SKM-1 (cell line): ENCODE measurements at regions not wholly inside any gene's neighbourhood (a gene's known extent, or its start where the extent isn't known, plus 50 kb on each side); places are given as distances from the start of the nearest gene placed in this dataset.
"Not testable (repeated sequence)": the region's sequence is repeated elsewhere in the genome, so short reads cannot be mapped to it uniquely, and the experiment has no call there.

ENCODE experiments used
- DNase-seq: peaks from one replicate; lab custom pipeline; 2025; ENCODE audit not compliant: unreplicated experiment; lab: John Stamatoyannopoulos, UW

DNA sequence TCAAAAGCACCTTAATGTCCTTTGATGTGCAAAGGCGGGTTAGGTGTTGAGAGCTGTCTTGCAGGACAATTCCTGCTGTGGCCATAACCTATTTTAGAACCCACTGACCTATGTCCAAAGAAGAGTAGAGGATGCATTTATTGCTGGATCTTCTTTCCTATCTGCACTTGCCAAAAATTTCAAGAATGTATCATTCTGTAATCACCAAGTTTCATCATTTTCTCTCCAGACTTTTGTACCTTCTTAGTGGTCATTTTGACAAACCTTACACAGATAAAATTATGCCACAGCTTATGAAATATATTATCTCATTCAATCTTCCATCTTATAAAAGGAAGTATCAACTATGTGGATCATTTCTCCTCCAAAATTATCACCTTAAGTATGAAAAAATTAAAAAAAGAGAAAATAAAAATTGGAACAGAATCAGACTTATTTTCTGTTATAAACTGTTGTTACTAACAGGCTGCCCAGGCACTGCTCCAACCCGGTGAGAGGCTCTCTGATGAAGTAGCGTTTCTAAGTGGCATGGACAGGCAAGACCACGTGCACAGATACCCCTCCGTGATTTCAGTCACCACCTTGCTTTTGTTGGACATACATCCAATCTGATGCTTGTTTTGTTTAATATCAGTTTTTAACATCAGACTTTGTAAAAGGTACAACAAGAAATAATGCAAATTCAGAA is 559.9 kb upstream of the ID2 start:
- DNase-seq = no peak

DNA sequence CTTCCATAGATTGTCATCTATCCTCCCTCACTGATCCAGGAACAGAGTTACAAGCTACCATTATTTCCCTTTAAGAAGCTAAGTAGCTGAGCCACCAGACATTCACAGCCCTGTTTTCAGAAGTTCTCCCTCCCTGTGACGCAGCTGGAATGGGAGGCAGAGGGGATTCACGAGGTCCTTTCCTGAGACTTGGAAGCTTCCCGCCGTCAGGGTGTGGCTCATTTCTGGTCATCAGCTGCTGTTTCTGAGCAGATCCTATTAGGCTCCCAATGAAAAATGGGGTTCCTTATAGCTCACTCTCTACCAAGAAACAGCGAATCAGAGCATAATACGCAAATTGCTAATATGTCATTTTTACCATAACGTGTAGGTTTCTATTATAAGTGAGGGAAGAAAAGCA is 559.3 kb upstream of the ID2 start:
- no peak for DNase-seq

DNA sequence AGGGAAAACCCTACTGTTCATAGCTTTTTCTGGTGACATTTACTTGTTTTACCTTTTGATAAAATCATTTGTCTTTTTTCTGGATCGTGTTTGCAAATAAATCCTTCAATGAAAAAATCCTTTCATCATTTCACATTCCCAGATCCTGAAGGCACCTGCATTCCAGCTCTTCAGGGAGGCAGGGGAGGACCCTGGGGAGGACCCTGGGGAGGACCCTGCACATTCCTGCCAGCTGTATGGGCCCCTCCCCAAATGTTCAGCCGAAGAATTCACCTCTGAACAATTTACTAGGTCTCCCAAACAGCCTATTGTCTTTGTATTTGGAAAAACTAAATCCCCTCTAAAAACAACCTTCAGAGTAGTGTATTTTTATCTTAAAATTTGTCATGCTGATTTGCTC is 558.4 kb upstream of the ID2 start:
- DNase-seq = no peak

DNA sequence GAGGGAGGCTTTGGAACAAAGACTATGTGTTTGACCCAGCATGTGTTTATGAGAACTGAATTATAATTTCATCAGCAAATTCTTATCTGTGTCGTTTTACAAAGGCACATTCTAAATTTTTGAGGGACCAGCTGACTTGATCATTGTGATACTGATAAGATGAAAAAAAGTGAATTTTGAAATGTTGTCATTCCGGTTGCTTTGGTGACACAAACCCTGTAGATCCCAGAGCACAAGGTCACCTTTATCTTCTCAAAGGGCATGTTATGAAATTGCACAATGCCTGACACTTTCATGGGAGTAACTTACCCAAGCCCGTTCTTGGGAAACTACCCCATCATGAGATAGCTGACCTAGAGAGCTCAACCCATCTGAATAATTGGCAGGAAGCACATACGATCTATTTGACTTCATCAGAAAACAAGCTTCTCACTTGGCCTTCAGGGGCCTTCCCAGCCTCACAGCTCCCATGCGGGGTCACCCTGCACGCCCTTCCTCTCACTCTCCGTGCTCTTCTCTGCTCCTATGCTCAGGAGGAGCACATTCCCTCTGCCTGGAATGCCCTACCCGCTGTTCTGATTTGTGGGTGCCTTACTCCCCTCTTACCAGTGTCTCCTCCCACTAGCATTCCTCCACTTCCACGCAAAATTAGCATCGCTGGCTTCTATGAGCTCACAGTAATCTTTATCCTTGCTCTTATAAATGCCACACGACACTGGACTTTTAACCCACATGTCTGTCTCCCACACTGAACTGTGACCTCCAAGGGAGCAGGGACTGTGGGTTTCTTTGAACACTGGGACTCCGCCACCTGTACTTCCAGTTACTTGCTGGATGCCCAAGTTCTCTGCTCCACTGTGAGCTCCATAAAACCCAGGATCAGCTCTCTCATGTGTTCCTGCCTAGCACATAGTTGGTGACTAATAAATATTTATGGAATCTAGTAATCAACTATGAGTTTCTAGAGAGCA is 555.8 kb upstream of the ID2 start:
- DNase-seq = no peak

DNA sequence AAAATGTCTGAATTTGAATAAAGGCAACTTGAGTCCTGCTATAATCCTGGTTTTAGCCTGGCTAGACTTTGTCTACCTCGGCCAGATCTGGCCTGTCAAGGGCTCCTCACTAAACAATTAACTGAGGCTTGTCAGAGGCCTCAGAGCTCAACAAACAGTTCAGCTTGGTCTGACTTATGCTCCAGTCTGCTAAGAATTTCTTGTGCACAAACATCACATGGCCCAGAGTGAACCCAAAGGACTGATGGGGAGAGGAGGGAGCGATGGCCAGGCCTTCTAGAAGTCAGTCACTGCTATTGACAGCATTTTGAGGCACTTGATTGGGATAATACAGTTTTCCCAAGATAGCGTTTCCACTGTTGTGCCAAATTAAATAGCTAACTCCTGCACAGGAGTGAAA is 555.1 kb upstream of the ID2 start:
- no peak for DNase-seq

DNA sequence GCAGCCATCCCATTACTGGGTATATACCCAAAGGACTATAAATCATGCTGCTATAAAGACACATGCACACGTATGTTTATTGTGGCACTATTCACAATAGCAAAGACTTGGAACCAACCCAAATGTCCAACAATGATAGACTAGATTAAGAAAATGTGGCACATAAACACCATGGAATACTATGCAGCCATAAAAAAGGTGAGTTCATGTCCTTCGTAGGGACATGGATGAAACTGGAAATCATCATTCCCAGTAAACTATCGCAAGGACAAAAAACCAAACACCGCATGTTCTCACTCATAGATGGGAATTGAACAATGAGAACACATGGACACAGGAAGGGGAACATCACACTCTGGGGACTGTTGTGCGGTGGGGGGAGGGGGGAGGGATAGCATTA is 550.4 kb upstream of the ID2 start:
- not testable (repeated sequence) for DNase-seq

DNA sequence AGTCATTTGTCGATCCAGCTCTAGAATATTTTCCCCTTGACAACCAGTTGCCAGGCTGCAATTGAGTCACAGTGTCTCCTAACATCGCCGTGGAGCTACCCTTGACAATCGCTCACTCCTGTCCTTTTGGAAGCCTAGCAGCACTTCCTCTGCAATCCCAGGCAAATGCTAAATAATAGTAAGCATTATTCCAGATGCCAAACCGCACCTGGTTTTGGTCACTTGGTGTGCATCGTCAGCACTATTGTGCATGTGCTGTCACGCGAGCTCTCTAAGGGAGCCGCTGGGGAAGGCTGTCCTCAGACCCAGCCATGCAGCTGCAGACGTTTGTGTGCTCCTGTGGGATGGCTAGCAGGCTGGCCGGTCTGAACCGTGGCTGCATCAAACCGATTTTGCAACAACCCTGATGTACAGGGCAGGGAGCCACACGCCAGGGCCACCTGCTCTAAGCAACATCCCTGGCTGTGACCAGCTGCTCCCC is 549.5 kb upstream of the ID2 start:
- DNase-seq = no peak

DNA sequence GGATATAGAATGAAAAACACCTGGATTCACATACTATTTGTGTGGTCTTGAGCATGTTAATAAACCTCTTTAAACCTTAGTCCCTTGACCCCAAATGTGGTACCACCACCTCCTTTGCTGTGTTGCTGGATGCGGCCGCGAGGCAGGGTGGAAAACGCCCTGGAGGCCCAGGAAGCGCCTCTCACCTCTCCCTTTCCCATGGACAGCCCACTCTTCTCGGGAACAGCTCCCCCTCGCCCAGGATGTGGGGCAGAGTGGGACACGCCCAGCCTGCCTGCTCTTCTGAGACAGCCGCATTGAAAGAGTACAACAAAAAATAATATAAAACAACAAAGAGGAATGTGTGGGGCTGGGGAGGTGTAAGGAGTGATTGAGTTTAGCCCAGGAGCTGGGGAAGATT is 549.0 kb upstream of the ID2 start:
- DNase-seq = no peak

DNA sequence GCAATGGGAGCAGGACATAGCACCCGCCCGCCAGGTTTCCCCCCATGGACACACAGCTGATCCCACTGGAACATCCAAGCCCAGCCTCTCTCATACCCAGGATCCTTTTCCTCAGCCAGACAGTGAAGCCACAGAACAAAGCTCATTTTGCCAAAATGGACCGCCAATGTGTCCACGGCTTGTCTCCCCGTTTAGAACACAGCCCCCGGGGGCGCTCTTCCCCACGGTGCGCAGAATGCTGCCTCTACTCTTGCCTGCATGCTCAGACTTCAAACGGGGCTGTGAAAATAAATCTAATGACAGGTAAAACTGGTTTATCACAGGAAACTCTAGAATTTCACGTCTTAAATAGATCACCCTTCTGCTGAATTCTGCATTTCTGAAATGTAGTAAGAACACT is 548.5 kb upstream of the ID2 start:
- no peak for DNase-seq

DNA sequence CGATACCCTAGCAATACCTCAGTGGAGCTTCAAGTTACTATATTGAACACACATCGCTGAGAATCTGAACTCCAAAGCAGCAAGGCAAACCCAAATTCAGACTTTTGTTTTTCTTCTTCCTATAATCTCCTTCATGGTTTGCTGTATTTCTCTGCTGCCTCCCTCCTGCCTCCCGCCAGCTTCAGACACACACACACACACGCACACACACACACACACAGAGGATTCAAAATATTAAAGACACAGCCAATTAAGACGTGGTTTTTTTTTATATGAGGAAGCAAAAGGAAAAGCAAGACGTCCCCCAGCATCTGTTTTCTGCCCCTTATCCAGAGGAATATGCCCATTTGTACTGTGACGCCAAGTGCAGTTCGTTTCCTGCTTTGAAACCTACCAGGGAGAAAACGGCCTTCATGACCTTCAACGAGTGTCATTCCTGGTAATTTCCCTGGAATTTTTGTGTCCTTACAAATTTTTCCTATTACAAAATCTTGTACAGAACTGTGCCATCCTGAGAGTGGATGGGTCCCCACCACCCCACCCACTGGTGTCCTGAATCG is 547.9 kb upstream of the ID2 start:
- no peak for DNase-seq

DNA sequence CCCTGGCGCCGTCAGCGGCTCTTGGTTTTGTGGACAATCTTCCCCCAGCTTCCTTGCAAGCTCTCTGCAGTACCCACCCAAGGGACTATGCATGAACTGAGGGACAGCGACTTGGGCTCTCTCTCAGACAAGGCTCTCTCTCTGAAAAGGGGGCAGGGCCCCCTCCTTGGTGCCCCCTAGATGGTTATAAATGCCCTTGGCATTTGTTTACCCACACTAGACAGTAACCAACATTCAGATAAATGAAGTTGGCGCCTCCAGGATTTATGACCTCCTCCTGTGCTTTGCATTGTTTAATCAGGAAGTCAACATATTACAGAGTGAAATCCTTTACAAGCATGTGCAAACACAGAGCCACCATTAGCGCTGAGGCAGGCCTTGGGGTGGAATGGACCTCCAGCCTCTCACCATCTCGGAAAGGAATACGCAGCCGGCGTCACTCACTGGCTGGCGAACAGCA is 547.4 kb upstream of the ID2 start:
- no peak for DNase-seq

DNA sequence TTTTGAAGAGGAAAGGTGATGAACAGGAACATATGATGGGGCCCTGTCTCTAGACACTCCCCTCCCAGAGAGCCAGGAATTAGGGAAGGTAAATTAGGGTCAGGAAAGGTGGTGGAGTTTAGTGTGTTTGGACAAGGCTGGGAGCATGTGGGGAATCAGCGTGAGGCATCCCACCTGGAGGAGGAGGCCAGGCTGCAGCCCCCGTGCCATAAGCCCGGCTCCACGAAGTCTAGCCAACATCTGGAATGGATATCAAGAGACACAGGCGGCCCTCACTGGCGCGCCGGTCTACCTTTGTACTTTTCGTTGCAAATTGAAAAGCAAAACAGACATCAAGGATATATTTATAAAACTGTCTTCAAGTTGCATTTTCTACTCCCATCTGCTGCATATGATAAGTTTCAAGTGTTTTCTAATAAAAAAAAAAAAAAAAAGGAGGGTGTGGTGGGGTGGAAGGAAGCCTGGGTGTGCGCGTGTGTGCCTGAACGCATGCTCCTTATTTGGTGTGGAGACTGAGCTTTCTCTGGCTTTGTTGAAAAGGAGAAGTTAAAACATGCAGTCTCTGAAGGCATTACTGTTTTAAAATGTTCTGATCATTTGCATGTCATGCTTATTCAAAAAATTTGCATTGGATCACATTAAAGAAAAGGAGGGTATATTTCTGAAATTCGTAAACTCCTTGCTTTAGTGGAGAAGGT is 546.7 kb upstream of the ID2 start:
- DNase-seq = no peak

DNA sequence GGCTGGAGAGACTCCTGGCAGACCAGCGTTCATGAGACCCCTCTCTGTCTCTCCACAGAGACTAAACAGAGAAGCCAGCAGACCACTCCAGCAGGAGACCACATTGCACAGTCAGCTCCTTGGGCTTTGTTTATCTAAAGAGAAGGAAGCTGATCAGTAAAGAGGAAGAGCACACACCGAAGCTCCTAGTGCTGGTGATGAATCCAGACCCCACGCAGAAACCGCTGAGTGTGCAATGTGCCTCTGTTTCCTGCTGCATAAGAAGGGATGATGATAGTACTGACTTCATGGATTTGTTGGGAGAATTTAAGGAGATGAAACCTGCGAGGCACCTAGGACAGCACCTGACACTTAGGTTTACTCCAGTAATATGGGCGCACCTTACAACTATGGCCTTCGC is 544.1 kb upstream of the ID2 start:
- DNase-seq = no peak

DNA sequence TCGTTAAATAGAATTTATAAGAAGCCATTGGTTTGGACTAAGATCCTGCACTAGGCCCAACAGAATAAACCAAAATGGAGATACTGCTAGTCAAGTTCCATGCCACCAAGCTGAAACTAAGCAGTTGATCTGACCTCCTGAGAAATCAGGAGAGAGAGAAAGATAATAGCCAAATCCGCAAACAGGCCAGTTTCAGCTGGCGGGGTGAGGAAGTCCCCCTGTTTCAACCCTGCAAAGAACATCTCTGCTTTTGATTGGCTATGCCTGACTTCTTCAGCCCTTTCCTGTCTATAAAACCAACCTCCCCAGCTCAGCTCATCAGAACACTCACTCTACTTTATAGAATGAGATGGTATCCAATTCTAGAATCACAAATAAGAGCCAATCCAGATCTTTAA is 543.3 kb upstream of the ID2 start:
- no peak for DNase-seq

DNA sequence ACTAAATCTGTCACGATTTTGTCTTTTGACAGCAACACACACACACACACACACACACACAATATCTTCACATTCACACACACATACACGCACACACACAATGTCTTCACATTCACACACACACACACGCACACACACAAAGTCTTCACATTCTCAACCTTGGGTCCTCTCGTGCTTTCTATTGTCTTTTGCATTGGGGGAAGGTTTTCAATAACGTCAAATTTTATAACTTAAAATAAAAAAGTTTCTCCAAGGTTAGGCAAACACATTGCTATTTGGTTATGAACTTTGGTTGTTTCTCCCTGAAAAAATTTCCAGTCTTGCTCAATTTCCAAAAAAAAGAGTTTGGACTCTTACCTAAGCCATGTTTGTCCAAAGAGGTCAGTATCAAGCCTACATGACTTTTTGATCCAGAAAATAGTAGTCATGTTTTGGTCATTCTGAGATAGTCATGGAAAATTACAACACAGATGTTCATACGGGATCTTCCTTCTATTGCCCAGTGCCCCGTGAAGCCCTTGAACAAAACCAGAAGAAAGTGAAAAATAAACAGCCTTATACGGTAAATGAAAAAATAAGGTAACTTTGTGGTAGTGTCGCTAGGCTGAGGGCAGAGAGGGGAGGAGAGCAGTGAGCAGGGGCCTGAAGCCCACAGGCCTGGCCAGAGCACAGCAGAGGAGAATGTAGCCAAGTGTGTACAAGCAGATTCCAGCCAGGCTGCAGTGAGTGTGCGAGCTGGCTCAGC is 542.8 kb upstream of the ID2 start:
- DNase-seq = no peak

DNA sequence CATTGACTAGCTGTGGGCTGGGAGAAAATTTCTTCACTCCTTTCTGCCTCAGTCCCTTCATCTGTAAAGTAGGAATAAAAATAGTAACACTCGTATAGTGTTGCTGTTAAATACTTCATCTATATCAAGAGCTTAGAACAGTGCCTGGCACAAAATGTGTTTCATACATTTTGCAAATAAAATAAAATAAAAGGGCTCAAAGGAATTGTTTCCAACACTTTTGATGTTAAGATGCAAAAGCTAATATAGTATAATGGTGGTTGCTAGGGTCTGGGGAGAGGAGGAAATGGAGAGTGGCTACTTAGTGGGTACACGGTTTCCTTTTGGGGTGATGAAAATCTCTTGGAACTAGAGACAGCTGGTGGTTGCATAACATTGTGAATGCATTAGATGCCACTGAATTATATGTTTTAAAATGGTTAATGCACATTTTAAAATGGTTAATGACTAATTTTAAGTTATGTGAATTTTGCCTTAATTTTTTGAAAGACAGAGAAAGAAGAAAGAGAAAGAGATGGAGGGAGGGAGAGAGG is 542.1 kb upstream of the ID2 start:
- no peak for DNase-seq

DNA sequence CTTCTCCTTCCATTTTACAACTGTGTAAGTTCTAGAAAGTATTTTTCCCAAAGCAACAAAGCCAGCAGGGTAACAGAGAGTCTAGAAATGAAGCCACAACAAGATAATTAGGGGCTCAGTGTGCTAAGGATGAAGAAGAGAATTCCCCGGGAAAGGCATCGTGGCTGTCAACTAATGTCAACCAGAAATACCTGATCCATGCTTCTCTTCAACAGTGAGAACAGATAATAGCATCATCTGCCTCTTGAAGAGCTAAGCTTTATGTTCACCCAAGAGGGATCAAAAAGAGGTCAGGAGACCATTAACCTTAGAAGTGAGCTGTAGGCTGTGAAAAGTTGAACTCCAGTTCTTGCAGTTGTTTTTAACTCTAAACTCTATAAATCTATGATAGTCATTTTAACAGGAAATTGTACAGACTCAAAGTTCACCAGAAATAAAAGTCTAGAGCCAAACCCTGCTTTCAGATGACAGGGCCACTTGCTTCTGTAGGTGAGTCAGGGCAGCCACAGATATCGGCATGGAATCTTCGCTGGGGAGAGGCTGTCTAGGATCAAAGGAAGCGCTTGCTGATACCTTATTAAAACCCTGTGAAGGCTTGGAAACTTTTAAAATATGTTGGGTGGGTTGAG is 540.7 kb upstream of the ID2 start:
- no peak for DNase-seq

DNA sequence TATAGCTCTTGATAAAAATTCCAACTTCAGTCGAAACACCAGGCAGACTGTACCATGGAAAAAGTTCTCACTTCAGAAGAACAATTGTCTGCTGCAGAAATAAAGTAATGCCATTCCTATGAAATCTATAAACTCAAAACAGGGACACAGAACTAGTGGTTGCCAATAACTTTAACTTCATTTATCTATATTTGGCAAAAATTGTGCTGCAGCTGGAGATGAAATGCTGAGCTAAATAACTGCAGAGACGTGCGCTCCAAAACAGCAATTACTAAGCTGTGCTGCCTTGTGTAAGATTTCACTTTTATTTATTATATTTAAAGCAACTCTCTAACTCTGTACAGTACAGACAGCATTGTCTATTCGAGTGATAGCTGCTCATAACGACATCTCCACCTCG is 540.1 kb upstream of the ID2 start:
- DNase-seq = no peak

DNA sequence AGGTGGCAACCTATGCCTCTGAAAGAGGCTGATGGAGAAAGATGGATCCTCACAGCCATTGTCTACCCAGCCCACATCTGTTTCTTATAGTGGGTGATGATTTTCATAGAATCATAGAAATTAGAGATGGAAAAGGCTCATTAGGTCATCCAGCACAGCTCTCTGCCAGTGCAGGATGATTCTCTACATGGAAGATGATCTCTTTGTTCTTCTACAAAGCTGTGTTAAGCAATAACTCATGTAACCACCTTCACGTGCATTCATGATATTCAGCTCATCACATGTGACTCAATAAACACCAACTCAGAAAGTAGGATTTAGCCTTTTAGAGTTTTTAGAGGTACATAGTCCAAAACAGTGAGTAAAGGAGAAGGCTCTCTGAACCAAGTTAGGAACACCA is 539.4 kb upstream of the ID2 start:
- DNase-seq = no peak

DNA sequence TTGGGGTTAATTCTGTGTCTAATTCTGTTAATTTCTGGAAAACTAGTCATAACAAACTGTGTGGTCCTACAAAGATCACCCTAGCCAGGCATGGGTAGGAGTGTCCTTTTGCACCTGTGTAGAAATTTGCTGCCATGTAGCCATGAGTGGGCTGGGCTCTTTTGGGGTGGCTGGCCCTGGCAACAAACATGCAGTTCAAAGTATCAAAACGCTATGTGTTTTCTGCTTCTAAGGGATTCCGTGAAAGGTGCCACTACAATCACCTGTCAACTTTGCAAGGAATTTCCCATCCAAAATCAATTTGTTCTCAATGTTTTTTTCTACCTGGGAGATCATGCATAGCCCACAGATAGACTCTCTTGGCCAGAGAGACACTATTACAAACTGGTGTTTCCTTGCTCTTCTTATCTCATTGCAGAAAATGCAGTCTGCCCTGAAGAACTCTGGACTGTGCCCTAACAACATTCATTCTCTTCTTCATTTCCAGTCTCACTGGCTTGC is 537.7 kb upstream of the ID2 start:
- DNase-seq = no peak
